Esophagus muscularis mucosa (tissue), 4 donors: ENCODE measurements at regions not wholly inside any gene's neighbourhood (a gene's known extent, or its start where the extent isn't known, plus 50 kb on each side); places are given as distances from the start of the nearest gene placed in this dataset.

Experiments used
- DNase-seq: peaks from one replicate; pipeline ENCODE4 v3.0.0-alpha.2; 2017; ENCODE audit errors: extremely low spot score
- H3K27ac ChIP-seq, 4 donors: fragments of 200-600 bp; sonication (generic); replicated peaks in 1 of 4; 1 replicate in 3 of 4; 2 replicates in 1 of 4; pipeline ENCODE4 v1.5.1; 2016 to 2019; ENCODE audit warnings: mild to moderate bottlenecking in 1 of 4
- H3K27me3 ChIP-seq, 4 donors: fragments of 200-600 bp; sonication (generic); one replicate each; pipeline versions ENCODE4 v1.5.1 to v1.6.0; 2016 to 2019
- H3K36me3 ChIP-seq, 4 donors: fragments of 200-600 bp; sonication (generic); one replicate each; pipeline ENCODE4 v1.5.1; 2016 to 2019
- H3K4me1 ChIP-seq, 4 donors: fragments of 200-600 bp; sonication (generic); one replicate each; pipeline ENCODE4 v1.5.1; 2016 to 2019
- H3K4me3 ChIP-seq, 4 donors: fragments of 200-600 bp; sonication (generic); 1 replicate in 2 of 4; 2 replicates in 2 of 4; pipeline ENCODE4 v1.5.1; 2016 to 2019; ENCODE audit warnings: mild to moderate bottlenecking in 4 of 4, moderate library complexity in 1 of 4
- H3K9me3 ChIP-seq, 4 donors: fragments of 200-600 bp; sonication (generic); 1 replicate in 3 of 4; 2 replicates in 1 of 4; pipeline ENCODE4 v1.5.1; 2016 to 2019
- CTCF ChIP-seq, 3 experiments: fragments of 200-600 bp in 2 of 3; fragments of 450-650 bp in 1 of 3; sonication (generic) in 2 of 3; IDR thresholded peaks; one replicate each; pipeline ENCODE4 v1.5.1; 2017 to 2019; ENCODE audit warnings: antibody characterized with exemption in 3 of 3, mild to moderate bottlenecking in 2 of 3, moderate library complexity in 1 of 3
- EP300 ChIP-seq: sonication (generic); formaldehyde crosslinking; IDR thresholded peaks from one replicate; pipeline ENCODE4 v1.6.1; 2017; ENCODE audit warnings: antibody characterized with exemption
- POLR2A ChIP-seq: fragments of 450-650 bp; IDR thresholded peaks from one replicate; pipeline ENCODE4 v1.6.1; 2017; ENCODE audit warnings: antibody characterized with exemption, moderate library complexity, mild to moderate bottlenecking, low read depth
- POLR2AphosphoS5 ChIP-seq, 2 donors: sonication (generic); formaldehyde crosslinking; IDR thresholded peaks; one replicate each; pipeline ENCODE4 v1.6.1; 2017; ENCODE audit warnings: antibody characterized with exemption in 2 of 2
- WGBS: methylation state at CpG from one replicate; pipeline ENCODE4 v1.1.5; 2018; 5-methylcytosine and 5-hydroxymethylcytosine counted together
- intact Hi-C: fragments of 100-400 bp; cut with DNase I; formaldehyde crosslinking; loops from one replicate; pipeline ENCODE4 v1.15.1; 2023

GRCh38 chr3:124513610-124513997 is 216.6 kb upstream of the UMPS start:
- H3K4me1 ChIP-seq: peaks cover 0 to 27% (median 17%) of the 10 kb centered on the region in 4 donors
- H3K36me3 ChIP-seq: peaks cover 0 to 4% (median 1%) of the 10 kb centered on the region in 4 donors
- intact Hi-C loops: no loop called here
- TF ChIP-seq POLR2A (no peak), CTCF (IDR thresholded peaks at IDR 0.05) (no peak), POLR2AphosphoS5 (IDR thresholded peaks at IDR 0.05) (no peak), EP300 (no peak)
- no peak for DNase-seq
- no peaks in the 10 kb centered on the region for H3K9me3 ChIP-seq
- WGBS: 92% methylated on average over 4 of the region's 4 CpGs
- no peak overlapping the region for H3K27ac ChIP-seq
- H3K27me3 ChIP-seq: no peaks in the 10 kb centered on the region
- no peak overlapping the region for H3K4me3 ChIP-seq

- no peak for TF ChIP-seq POLR2A
- no peak for TF ChIP-seq CTCF (IDR thresholded peaks at IDR 0.05)
- TF ChIP-seq EP300: no peak
- no peak for TF ChIP-seq POLR2AphosphoS5 (IDR thresholded peaks at IDR 0.05)
- Histone ChIP-seq H3K27me3 (no peaks in the 10 kb centered on the region), H3K9me3 (no peaks in the 10 kb centered on the region), H3K36me3 (peaks cover 0 to 4% (median 1%) of the 10 kb centered on the region in 4 donors), H3K4me3 (no peak overlapping the region), H3K27ac (no peak overlapping the region), H3K4me1 (peaks cover 0 to 27% (median 17%) of the 10 kb centered on the region in 4 donors)
- DNase-seq: no peak
- WGBS: 54% methylated on average over 2 of the region's 2 CpGs
- intact Hi-C loops: no loop called here
Measured at GRCh38 chr3:124514683-124515082, 215.6 kb upstream of the UMPS start.

- 90% methylated on average over 1 of the region's 1 CpG for whole genome bisulfite sequencing
- H3K4me3 ChIP-seq: no peak overlapping the region
- H3K4me1 ChIP-seq: peaks cover 0 to 27% (median 17%) of the 10 kb centered on the region in 4 donors
- intact Hi-C loops: no loop called here
- H3K9me3 ChIP-seq: no peaks in the 10 kb centered on the region
- no peak for DNase-seq
- H3K36me3 ChIP-seq: peaks cover 0 to 4% (median under 1%) of the 10 kb centered on the region in 4 donors
- H3K27me3 ChIP-seq: no peaks in the 10 kb centered on the region
- H3K27ac ChIP-seq: no peak overlapping the region
- TF ChIP-seq EP300 (no peak), CTCF (IDR thresholded peaks at IDR 0.05) (no peak), POLR2A (no peak), POLR2AphosphoS5 (IDR thresholded peaks at IDR 0.05) (no peak)
Measured at GRCh38 chr3:124516333-124516732, 213.9 kb upstream of the UMPS start.

GRCh38 chr3:124517306-124517705 is 212.9 kb upstream of the UMPS start:
- TF ChIP-seq POLR2AphosphoS5 (IDR thresholded peaks at IDR 0.05): no peak
- no peak for TF ChIP-seq POLR2A
- no peak for TF ChIP-seq EP300
- TF ChIP-seq CTCF (IDR thresholded peaks at IDR 0.05): no peak
- Histone ChIP-seq H3K4me1 (peaks cover 0 to 27% (median 17%) of the 10 kb centered on the region in 4 donors), H3K27me3 (no peaks in the 10 kb centered on the region), H3K9me3 (no peaks in the 10 kb centered on the region), H3K4me3 (no peak overlapping the region), H3K36me3 (no peaks in the 10 kb centered on the region), H3K27ac (no peak overlapping the region)
- DNase-seq: no peak
- intact Hi-C loops: no loop called here
- 77% methylated on average over 2 of the region's 2 CpGs for WGBS

GRCh38 chr3:124518350-124518749 is 211.9 kb upstream of the UMPS start:
- Histone ChIP-seq H3K9me3 (no peaks in the 10 kb centered on the region), H3K4me3 (no peak overlapping the region), H3K4me1 (peaks cover 0 to 20% (median 13%) of the 10 kb centered on the region in 4 donors), H3K36me3 (no peaks in the 10 kb centered on the region), H3K27ac (no peak overlapping the region), H3K27me3 (no peaks in the 10 kb centered on the region)
- 93% methylated on average over 8 of the region's 11 CpGs for WGBS
- TF ChIP-seq CTCF (IDR thresholded peaks at IDR 0.05) (no peak), EP300 (no peak), POLR2AphosphoS5 (IDR thresholded peaks at IDR 0.05) (no peak), POLR2A (no peak)
- intact Hi-C loops: no loop called here
- DNase-seq: no peak
